ENCODE measurements at regions not wholly inside any gene's neighbourhood (a gene's known extent, or its start where the extent isn't known, plus 50 kb on each side); places are given as distances from the start of the nearest gene placed in this dataset.

GRCh38 chr2:65504201-65504600 is 71.8 kb upstream of the SPRED2 start:
- Histone ChIP-seq H3K4me3 (replicated peaks in 1 of 3; ENCODE audit: insufficient read depth in 1 of 3, low read depth in 2 of 3, low read length in 3 of 3) (no peak overlapping the region), H3K4me1 (ENCODE audit: insufficient read depth, low read length) (peaks cover 33% of the 10 kb centered on the region), H3K9me3 (ENCODE audit: low read length) (peaks cover 5% of the 10 kb centered on the region; the same call in 1 of the 2 replicates), H2AFZ (ENCODE audit: low read length) (no peak overlapping the region), H3K4me2 (ENCODE audit: low read depth, low read length) (no peak overlapping the region), H3K9ac (ENCODE audit: insufficient read depth, low read depth, low read length) (no peak overlapping the region), H3K79me2 (ENCODE audit: insufficient read depth, low read length) (no peaks in the 10 kb centered on the region), H3K27me3 (ENCODE audit: control insufficient read depth in 1 of 2, insufficient read depth in 2 of 2, low read length in 2 of 2) (no peaks in the 10 kb centered on the region), H4K20me1 (ENCODE audit: insufficient read depth, low read length) (no peaks in the 10 kb centered on the region), H3K36me3 (replicated peaks in 1 of 2; ENCODE audit: control insufficient read depth in 1 of 2, insufficient read depth in 2 of 2, low read length in 2 of 2) (no peaks in the 10 kb centered on the region), H3K27ac (ENCODE audit: extremely low read length, insufficient read depth, low read length) (no peak overlapping the region)
- no peak for FAIRE-seq
- BruUV-seq (replicated peaks) = no TSS peak
- intact Hi-C loops (cut with micrococcal nuclease; ENCODE audit: unreplicated experiment) = no loop called here
- ChIA-PET CTCF (ENCODE audit: low intra/inter-chr PET ratio, low total read pairs) (no interaction called here), POLR2A (no interaction called here)
- 75% methylated on average over 6 of the region's 6 CpGs for WGBS (ENCODE audit: low lambda C conversion rate)
- no peak for DNase-seq (ENCODE audit: low spot score)
- TF ChIP-seq ZNF83 (CRISPR knock-in tag; IDR thresholded peaks at IDR 0.05; ENCODE audit: borderline replicate concordance) (no peak), ETS1 (CRISPR knock-in tag; IDR thresholded peaks at IDR 0.05) (no peak), ZNF142 (CRISPR knock-in tag; IDR thresholded peaks at IDR 0.05) (no peak), RNF2 (conservative IDR thresholded peaks at IDR 0.05; ENCODE audit: low read depth) (no peak), ZNF550 (CRISPR knock-in tag; IDR thresholded peaks at IDR 0.05; ENCODE audit: borderline replicate concordance) (no peak), HDAC6 (IDR thresholded peaks at IDR 0.05; ENCODE audit: low read depth, low read length) (no peak), FIP1L1 (IDR thresholded peaks at IDR 0.05; ENCODE audit: borderline replicate concordance, insufficient read depth, low read depth, low read length) (no peak)
- no peak for ATAC-seq
- in situ Hi-C loops (cut with HindIII; ENCODE audit: extremely low pct_ligation_motif_present, low pct_unique_long_range_greater_than_20kb) = no loop called here
